ENCODE measurements at regions not wholly inside any gene's neighbourhood (a gene's known extent, or its start where the extent isn't known, plus 50 kb on each side); places are given as distances from the start of the nearest gene placed in this dataset.
"Not testable (repeated sequence)": the region's sequence is repeated elsewhere in the genome, so short reads cannot be mapped to it uniquely, and the experiment has no call there.

- not testable (repeated sequence) for DNase-seq (ENCODE audit: low read depth in 4 of 4, low spot score in 2 of 4)
These were observed 72.1 kb downstream of the OGFRL1 start for GRCh38 chr6:71360556-71361335.

GRCh38 chr6:71364889-71365542 lies 76.4 kb downstream of the OGFRL1 start:
- DNase-seq (ENCODE audit: low read depth in 4 of 4, low spot score in 2 of 4): no peak

- no peak for DNase-seq (ENCODE audit: low read depth in 4 of 4, low spot score in 2 of 4)
These were observed 79.1 kb downstream of the OGFRL1 start for GRCh38 chr6:71367756-71368155.

GRCh38 chr6:71368284-71368683 lies 79.7 kb downstream of the OGFRL1 start:
- no peak for DNase-seq (ENCODE audit: low read depth in 4 of 4, low spot score in 2 of 4)

GRCh38 chr6:71371559-71371958 lies 82.9 kb downstream of the OGFRL1 start:
- DNase-seq (ENCODE audit: low read depth in 4 of 4, low spot score in 2 of 4): no peak

- DNase-seq (ENCODE audit: low read depth in 4 of 4, low spot score in 2 of 4): no peak
These were observed 85.3 kb downstream of the OGFRL1 start for GRCh38 chr6:71373943-71374342.

- DNase-seq (ENCODE audit: low read depth in 4 of 4, low spot score in 2 of 4): no peak
These were observed 87.1 kb downstream of the OGFRL1 start for GRCh38 chr6:71375676-71376075.

GRCh38 chr6:71376830-71377229 lies 88.2 kb downstream of the OGFRL1 start:
- no peak for DNase-seq (ENCODE audit: low read depth in 4 of 4, low spot score in 2 of 4)

GRCh38 chr6:71383476-71383875 lies 94.9 kb downstream of the OGFRL1 start:
- no peak for DNase-seq (ENCODE audit: low read depth in 4 of 4, low spot score in 2 of 4)

GRCh38 chr6:71383901-71384489 lies 95.4 kb downstream of the OGFRL1 start:
- peak in 1 of 4 donors; percentile 48 for DNase-seq (ENCODE audit: low read depth in 4 of 4, low spot score in 2 of 4)

GRCh38 chr6:71385111-71385822 lies 96.7 kb downstream of the OGFRL1 start:
- no peak for DNase-seq (ENCODE audit: low read depth in 4 of 4, low spot score in 2 of 4)

GRCh38 chr6:71386215-71386614 lies 97.6 kb downstream of the OGFRL1 start:
- no peak for DNase-seq (ENCODE audit: low read depth in 4 of 4, low spot score in 2 of 4)

- no peak for DNase-seq (ENCODE audit: low read depth in 4 of 4, low spot score in 2 of 4)
These were observed 98.6 kb downstream of the OGFRL1 start for GRCh38 chr6:71387179-71387578.

- DNase-seq (ENCODE audit: low read depth in 4 of 4, low spot score in 2 of 4): no peak
These were observed 99.6 kb downstream of the OGFRL1 start for GRCh38 chr6:71388068-71388744.

- no peak for DNase-seq (ENCODE audit: low read depth in 4 of 4, low spot score in 2 of 4)
These were observed 100.4 kb downstream of the OGFRL1 start for GRCh38 chr6:71388856-71389527.

GRCh38 chr6:71391126-71391525 lies 102.5 kb downstream of the OGFRL1 start:
- DNase-seq (ENCODE audit: low read depth in 4 of 4, low spot score in 2 of 4): no peak

- no peak for DNase-seq (ENCODE audit: low read depth in 4 of 4, low spot score in 2 of 4)
These were observed 103.7 kb downstream of the OGFRL1 start for GRCh38 chr6:71392276-71392675.

- no peak for DNase-seq (ENCODE audit: low read depth in 4 of 4, low spot score in 2 of 4)
These were observed 104.9 kb downstream of the OGFRL1 start for GRCh38 chr6:71393471-71393870.

GRCh38 chr6:71393981-71394432 lies 105.4 kb downstream of the OGFRL1 start:
- DNase-seq (ENCODE audit: low read depth in 4 of 4, low spot score in 2 of 4): no peak

- DNase-seq (ENCODE audit: low read depth in 4 of 4, low spot score in 2 of 4): no peak
These were observed 106.3 kb downstream of the OGFRL1 start for GRCh38 chr6:71394926-71395325.
